ENCODE measurements at regions not wholly inside any gene's neighbourhood (a gene's known extent, or its start where the extent isn't known, plus 50 kb on each side); places are given as distances from the start of the nearest gene placed in this dataset.
"Not testable (repeated sequence)": the region's sequence is repeated elsewhere in the genome, so short reads cannot be mapped to it uniquely, and the experiment has no call there.

DNA sequence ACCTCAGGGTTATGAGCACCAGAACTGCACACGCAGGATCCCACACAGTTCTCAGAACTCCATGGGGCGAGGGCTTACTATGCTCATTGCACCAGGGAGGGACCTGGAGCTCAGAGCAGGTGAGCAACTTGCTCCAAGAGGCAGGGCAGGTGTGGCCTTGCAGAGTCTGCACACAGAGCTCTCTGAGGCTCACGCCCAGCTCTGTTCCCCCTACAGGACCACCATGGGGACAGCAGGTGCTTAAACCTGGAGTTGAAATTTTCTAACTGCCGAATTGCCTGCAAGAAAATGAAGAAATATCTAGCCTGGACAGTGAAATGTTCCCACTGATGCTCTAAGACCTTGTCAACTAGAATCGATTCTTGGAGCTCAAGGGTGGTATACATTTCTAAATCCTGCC lies 49.9 kb upstream of the MSMB start:
- H3K27ac Mint-ChIP-seq (ENCODE audit: low read depth); DNase-seq (ENCODE audit: low spot score in 2 of 2); H3K27me3 Mint-ChIP-seq; H3K36me3 Mint-ChIP-seq (ENCODE audit: insufficient read depth); ATAC-seq (replicated peaks; ENCODE audit: extremely low read depth, poor library complexity, severe bottlenecking); H3K4me3 Mint-ChIP-seq; H3K9me3 Mint-ChIP-seq: not testable (repeated sequence)
- peaks cover 31% of the 10 kb centered on the region for H3K4me1 Mint-ChIP-seq

DNA sequence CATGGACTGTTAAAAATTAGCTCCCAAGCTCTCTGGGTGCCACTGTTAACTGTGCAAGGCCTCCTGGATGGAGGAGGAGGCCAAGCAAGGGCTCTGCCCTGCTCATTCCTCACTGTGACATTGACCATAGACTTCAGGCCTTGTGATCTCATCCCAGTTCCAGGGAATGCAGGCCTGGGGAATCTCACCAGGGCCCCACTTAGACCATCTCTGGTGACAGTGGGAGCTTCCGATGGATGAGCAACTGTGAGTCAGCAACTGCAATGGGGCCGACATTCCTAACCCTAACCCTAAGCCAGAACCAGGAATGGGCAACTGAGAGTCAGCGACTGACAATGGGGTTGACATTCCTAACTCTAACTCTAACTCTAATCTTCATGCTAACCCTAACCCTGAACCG lies 50.4 kb upstream of the MSMB start:
- peak overlapping the region; percentile 46 for H3K4me3 Mint-ChIP-seq
- H3K27me3 Mint-ChIP-seq: no peaks in the 10 kb centered on the region
- H3K36me3 Mint-ChIP-seq (ENCODE audit: insufficient read depth): peaks cover 4% of the 10 kb centered on the region
- H3K27ac Mint-ChIP-seq (ENCODE audit: low read depth): peak overlapping the region; percentile 68
- DNase-seq (ENCODE audit: low spot score in 2 of 2) (no peak), ATAC-seq (replicated peaks; ENCODE audit: extremely low read depth, poor library complexity, severe bottlenecking) (no peak)
- no peaks in the 10 kb centered on the region for H3K9me3 Mint-ChIP-seq
- H3K4me1 Mint-ChIP-seq: peaks cover 28% of the 10 kb centered on the region

DNA sequence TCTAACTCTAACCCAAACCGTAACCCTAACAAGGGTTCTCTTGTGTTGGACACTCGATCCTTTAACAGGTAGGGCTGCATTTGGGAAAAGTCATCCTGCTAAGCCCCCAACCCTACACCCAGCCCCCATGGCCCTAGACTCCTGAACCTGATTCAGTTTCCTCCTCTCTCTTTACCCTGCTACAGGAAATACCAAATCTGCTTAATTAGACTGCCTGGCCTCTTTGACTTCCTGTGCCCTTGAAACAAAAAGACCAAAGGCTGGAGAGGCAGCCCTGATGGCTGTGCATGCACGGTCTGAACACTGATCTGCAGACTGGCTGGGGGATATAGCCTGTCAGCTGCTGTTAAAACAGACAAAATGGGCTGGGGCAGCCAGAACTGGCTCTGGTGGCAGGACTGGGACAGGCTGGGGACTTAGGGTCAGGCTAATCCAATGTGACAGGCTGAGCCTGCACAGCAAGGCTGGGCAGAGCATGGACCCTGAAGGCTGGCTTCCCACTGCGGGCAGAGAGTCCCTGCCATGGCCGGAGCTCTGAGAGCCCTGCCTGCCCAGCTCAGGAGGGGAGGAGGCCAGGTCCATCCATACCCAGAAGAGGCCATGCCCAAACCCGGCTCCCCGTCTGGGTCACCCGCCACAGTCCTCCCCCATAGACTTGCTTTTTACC lies 51.0 kb upstream of the MSMB start:
- H3K27ac Mint-ChIP-seq (ENCODE audit: low read depth): peak overlapping the region; percentile 68
- H3K27me3 Mint-ChIP-seq: no peaks in the 10 kb centered on the region
- DNase-seq (ENCODE audit: low spot score in 2 of 2) (no peak), ATAC-seq (replicated peaks; ENCODE audit: extremely low read depth, poor library complexity, severe bottlenecking) (peak; percentile 37)
- H3K4me1 Mint-ChIP-seq: peaks cover 28% of the 10 kb centered on the region
- H3K4me3 Mint-ChIP-seq: peak overlapping the region; percentile 46
- peaks cover 3% of the 10 kb centered on the region for H3K36me3 Mint-ChIP-seq (ENCODE audit: insufficient read depth)
- H3K9me3 Mint-ChIP-seq: no peaks in the 10 kb centered on the region

DNA sequence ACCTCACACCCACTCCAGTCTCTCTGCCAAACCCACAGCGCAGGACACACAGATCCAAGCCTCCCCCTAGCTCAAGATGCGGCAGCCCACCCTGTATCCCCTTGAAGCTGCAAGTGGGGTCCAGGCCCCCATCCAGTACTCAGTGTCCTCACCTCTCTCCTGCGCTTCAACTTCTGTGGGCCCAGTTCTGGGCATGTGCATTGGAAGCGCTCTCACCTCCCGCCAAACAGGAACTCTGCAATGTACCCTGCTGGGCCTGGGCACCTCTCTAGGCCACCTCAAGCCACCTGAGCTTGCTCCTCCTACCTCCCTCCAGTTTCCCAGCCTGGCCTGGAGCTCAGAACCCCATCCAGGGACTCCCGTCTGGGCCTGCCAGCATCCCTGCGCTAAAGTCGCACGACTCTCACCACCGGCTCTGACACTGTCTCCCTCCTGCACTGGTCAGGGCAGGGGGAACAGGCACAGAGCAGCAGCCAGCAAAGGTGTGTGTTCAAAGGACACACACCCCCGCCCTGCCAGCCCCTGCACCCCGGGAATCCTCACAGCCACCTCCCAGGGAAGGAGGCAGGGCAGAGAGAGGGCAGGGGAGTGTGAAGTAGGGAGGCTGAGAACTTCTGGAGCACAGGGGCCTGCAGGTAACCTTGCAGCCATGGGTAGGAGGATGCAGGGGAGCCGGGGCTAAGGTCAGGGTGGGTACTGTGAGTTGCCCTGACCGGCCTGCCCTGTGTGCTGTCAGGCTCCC lies 51.7 kb upstream of the MSMB start:
- no peak overlapping the region for H3K4me3 Mint-ChIP-seq
- no peak overlapping the region for H3K27ac Mint-ChIP-seq (ENCODE audit: low read depth)
- peaks cover 28% of the 10 kb centered on the region for H3K4me1 Mint-ChIP-seq
- DNase-seq (ENCODE audit: low spot score in 2 of 2) (no peak), ATAC-seq (replicated peaks; ENCODE audit: extremely low read depth, poor library complexity, severe bottlenecking) (no peak)
- H3K9me3 Mint-ChIP-seq: no peaks in the 10 kb centered on the region
- H3K27me3 Mint-ChIP-seq: no peaks in the 10 kb centered on the region
- peaks cover 2% of the 10 kb centered on the region for H3K36me3 Mint-ChIP-seq (ENCODE audit: insufficient read depth)

DNA sequence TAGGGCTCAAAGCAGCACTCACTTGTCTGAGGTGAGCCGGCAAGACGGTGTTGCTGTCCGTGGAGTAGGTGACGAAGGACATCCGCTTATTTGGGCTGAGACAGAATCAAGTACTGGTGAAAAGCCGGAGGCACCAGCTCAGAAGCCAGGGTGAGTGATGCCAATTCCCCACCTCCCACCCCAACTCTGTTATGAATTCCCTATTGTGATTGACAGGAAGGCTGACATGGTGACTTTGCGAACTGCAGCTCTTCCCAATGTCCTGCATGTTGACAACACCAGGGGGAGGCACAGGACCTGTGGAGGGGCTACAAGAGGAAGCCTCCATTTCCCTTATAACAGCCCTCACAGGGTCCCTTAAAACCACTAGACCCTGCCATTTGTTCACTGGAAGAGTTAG lies 52.3 kb upstream of the MSMB start:
- Mint-ChIP-seq H3K4me3 (no peak overlapping the region), H3K36me3 (ENCODE audit: insufficient read depth) (peaks cover 2% of the 10 kb centered on the region), H3K27me3 (no peaks in the 10 kb centered on the region), H3K27ac (ENCODE audit: low read depth) (no peak overlapping the region), H3K4me1 (peaks cover 28% of the 10 kb centered on the region), H3K9me3 (no peaks in the 10 kb centered on the region)
- no peak for ATAC-seq (replicated peaks; ENCODE audit: extremely low read depth, poor library complexity, severe bottlenecking)
- no peak for DNase-seq (ENCODE audit: low spot score in 2 of 2)

DNA sequence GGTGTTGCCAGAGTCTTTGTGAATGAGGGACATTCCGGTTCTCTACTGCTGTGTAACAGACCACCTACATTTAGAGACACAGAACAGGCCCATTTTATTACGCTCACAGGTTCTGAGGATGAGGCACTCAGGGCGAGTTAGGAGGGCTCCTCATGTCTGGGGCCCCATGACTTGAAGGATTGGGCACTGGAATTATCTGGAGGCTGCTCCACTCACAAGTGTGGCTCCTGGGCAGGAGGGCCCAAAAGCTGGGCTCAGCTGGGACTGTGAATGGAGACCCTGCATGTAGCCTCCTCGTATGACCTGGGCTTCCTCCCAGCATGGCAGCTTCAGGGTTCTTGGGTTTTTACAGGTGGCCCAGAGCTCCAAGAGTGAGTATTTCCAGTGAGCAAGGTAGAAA lies 52.9 kb upstream of the MSMB start:
- H3K27ac Mint-ChIP-seq (ENCODE audit: low read depth); H3K27me3 Mint-ChIP-seq; H3K9me3 Mint-ChIP-seq; H3K36me3 Mint-ChIP-seq (ENCODE audit: insufficient read depth); ATAC-seq (replicated peaks; ENCODE audit: extremely low read depth, poor library complexity, severe bottlenecking); H3K4me3 Mint-ChIP-seq; DNase-seq (ENCODE audit: low spot score in 2 of 2): not testable (repeated sequence)
- peaks cover 28% of the 10 kb centered on the region for H3K4me1 Mint-ChIP-seq

DNA sequence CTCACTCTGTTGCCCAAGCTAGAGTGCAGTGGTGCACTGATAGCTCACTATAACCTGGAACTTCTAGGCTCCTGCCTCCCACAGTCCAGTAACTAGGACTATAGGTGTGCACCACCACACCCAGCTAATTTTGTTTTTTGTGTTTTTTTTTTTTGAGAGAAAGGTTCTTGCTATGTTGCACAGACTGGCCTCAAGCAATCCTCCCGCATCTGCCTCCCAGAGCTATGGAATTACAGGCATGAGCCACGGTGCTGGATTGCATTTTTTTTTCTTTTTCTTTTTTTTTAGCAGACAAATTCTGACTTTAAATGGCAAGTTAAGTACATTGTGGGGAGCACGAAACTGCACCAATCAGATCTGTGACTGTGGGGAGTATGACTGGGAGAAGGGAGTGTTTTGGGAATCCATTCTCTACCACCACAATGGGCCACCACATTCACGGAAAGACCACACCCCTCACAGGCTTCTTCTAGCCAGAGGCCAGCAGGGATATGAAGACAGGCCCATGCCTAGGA lies 58.1 kb upstream of the MSMB start:
- DNase-seq (ENCODE audit: low spot score in 2 of 2): no peak
- no peak for ATAC-seq (replicated peaks; ENCODE audit: extremely low read depth, poor library complexity, severe bottlenecking)
- peaks cover 14% of the 10 kb centered on the region for H3K4me1 Mint-ChIP-seq
- no peak overlapping the region for H3K27ac Mint-ChIP-seq (ENCODE audit: low read depth)
- no peak overlapping the region for H3K4me3 Mint-ChIP-seq
- peaks cover 2% of the 10 kb centered on the region for H3K36me3 Mint-ChIP-seq (ENCODE audit: insufficient read depth)
- peaks cover 12% of the 10 kb centered on the region for H3K27me3 Mint-ChIP-seq
- no peaks in the 10 kb centered on the region for H3K9me3 Mint-ChIP-seq

DNA sequence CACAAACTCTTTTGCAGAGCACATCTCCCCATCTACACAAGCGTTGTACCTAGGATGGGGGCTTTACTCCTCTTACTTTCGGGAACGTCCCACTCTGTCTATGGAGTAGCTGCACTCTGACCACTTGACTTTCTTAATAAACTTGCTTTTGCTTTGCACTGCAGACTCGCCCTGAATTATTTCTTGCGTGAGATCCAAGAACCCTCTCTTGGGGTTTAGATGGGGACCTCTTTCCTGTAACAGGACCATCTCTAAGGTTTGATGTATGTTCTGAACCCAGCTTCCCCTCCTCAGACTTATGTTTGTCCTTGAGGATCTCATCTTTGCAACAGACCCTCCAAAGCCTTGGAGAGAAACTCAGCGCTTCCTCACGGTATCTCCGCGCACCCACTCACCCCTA lies 59.3 kb upstream of the MSMB start:
- Mint-ChIP-seq H3K4me3 (peak overlapping the region; percentile 81), H3K4me1 (peaks cover 14% of the 10 kb centered on the region), H3K27ac (ENCODE audit: low read depth) (peak overlapping the region; percentile 22), H3K27me3 (peaks cover 12% of the 10 kb centered on the region)
- ATAC-seq (replicated peaks; ENCODE audit: extremely low read depth, poor library complexity, severe bottlenecking); H3K9me3 Mint-ChIP-seq; H3K36me3 Mint-ChIP-seq (ENCODE audit: insufficient read depth); DNase-seq (ENCODE audit: low spot score in 2 of 2): not testable (repeated sequence)

DNA sequence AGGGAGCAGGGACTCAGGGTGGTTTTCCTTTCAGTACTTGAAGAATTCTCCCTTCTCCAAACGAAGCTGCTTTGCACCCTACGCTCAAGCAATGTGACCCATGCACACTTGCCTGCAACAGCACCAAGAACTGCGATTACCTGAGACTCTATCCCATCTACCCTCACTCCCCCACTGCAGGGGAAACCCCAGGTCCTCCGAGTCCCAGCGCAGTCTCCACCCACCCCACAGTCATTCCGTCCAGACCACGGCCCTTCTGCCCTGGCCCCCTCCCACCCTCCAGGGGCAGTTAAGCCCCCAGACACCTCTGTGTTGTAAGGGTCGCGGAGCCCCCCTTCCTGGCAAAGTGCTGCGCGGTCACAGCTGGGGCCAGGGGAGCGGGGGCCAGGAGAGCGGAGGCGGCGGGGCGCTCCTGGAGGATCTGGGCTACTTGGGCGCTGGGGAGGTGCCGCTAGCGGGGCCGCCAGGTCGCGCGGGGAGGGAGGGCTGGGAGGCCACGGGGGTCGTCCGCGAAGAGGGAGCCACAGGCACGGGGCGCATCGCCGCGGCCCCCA lies 59.9 kb upstream of the MSMB start:
- Mint-ChIP-seq H3K4me1 (peaks cover 14% of the 10 kb centered on the region), H3K27me3 (peaks cover 12% of the 10 kb centered on the region), H3K27ac (ENCODE audit: low read depth) (peak overlapping the region; percentile 22), H3K4me3 (peak overlapping the region; percentile 81)
- ATAC-seq (replicated peaks; ENCODE audit: extremely low read depth, poor library complexity, severe bottlenecking): peak; percentile 62
- DNase-seq (ENCODE audit: low spot score in 2 of 2); H3K9me3 Mint-ChIP-seq; H3K36me3 Mint-ChIP-seq (ENCODE audit: insufficient read depth): not testable (repeated sequence)

DNA sequence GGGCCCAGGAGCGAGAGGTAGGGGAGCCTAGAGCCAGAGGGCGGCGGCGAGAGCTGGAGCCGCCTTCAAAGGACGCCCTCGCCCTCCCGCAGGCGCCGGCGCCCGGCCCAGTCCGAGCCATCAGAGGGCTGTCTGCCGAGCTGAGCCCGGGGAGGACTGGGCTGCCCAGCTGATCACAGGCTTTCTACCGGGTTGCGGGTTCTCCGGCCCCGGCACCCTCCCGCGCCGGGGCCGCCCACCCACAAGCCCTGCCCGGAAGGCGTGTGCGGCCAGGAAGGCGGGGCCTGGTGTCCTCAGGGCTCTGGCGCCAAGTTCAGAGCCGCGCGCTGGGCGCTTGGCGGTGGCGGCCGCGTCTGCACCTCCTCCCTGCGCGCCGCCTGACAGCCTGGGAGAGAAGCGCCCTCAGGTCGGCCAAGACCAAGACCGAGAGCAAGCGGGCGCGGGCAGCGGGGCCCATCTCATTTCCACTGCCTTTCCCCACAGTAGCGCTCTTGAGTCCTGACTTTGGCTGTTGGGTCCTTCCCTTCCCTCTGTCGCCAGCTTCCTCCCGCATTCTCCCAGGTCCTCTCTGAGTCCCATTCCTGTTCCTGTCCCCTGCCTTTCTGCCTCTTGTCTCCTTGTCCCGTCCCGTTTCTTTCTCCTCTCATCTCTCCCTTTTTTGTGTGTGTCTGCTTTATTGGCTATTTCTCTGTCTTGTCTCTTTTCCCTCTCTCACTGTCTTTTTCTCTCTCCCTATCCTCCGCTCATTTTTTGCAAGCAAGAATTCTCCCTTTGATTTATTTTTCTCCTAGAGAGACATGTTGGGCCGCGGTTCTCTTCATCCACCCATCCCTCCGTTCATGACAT lies 60.6 kb upstream of the MSMB start:
- ATAC-seq (replicated peaks; ENCODE audit: extremely low read depth, poor library complexity, severe bottlenecking) (peak; percentile 89), DNase-seq (ENCODE audit: low spot score in 2 of 2) (no peak)
- Mint-ChIP-seq H3K36me3 (ENCODE audit: insufficient read depth) (peaks cover 2% of the 10 kb centered on the region), H3K27me3 (peaks cover 12% of the 10 kb centered on the region), H3K27ac (ENCODE audit: low read depth) (peak overlapping the region; percentile 10), H3K4me1 (peaks cover 14% of the 10 kb centered on the region), H3K9me3 (no peaks in the 10 kb centered on the region), H3K4me3 (peak overlapping the region; percentile 81)

DNA sequence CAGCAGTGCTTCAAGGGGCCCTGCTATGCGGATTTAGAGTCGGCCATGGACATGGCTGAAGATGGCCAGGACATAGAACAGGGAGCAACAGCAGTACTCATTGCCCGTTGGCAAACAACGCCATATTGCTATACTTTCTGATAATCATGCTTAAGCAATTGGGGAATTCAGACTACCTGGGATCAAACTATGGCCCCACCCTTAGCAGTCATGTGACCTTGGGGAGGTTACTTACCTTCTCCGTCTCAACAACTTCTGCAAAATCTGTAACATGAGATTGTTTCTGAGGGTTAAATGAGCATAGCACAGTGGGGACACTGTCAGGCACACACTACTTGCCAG lies 62.1 kb upstream of the MSMB start:
- Mint-ChIP-seq H3K27me3 (peaks cover 12% of the 10 kb centered on the region), H3K4me1 (peaks cover 14% of the 10 kb centered on the region)
- ATAC-seq (replicated peaks; ENCODE audit: extremely low read depth, poor library complexity, severe bottlenecking); H3K27ac Mint-ChIP-seq (ENCODE audit: low read depth); DNase-seq (ENCODE audit: low spot score in 2 of 2); H3K9me3 Mint-ChIP-seq; H3K36me3 Mint-ChIP-seq (ENCODE audit: insufficient read depth); H3K4me3 Mint-ChIP-seq: not testable (repeated sequence)

DNA sequence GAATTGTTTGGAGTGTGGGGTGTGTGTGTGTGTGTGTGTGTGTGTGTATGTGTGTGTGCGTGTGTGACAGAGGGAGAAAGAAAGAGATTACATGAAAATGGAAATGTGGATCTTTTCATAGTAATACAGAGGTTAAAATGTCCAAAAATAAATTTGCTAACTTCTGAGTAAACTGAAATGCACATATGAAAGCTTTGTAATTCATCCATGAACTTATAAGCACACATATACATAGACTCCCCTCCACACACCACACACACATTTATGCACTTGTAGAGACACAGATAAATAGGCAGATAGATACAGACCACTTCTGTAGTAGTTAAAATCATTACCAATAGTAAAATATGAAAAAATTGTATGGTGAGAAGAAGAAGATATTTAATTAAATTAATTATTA lies 108.2 kb upstream of the MSMB start:
- DNase-seq (ENCODE audit: low spot score in 2 of 2); H3K9me3 Mint-ChIP-seq; H3K4me3 Mint-ChIP-seq; H3K27ac Mint-ChIP-seq (ENCODE audit: low read depth); H3K4me1 Mint-ChIP-seq; H3K36me3 Mint-ChIP-seq (ENCODE audit: insufficient read depth); ATAC-seq (replicated peaks; ENCODE audit: extremely low read depth, poor library complexity, severe bottlenecking); H3K27me3 Mint-ChIP-seq: not testable (repeated sequence)
